LNCaP clone FGC (cell line): ENCODE measurements at regions not wholly inside any gene's neighbourhood (a gene's known extent, or its start where the extent isn't known, plus 50 kb on each side); places are given as distances from the start of the nearest gene placed in this dataset.

Experiments used
- DNase-seq: peaks from one replicate; pipeline ENCODE4 v3.0.0-alpha.2; 2011; ENCODE audit warnings: low read depth
- H3K4me3 ChIP-seq: 2 replicates; pipeline ENCODE4 v1.5.1; 2011; ENCODE audit warnings: mild to moderate bottlenecking, low read depth, low read length, control low read depth
- TF ChIP-seq, protein P1 (sequence below): IDR thresholded peaks from 2 replicates; pipeline ENCODE4 v1.5.1; 2012; ENCODE audit warnings: mild to moderate bottlenecking; ENCODE audit not compliant: control insufficient read depth, insufficient read depth; ENCODE audit errors: extremely low read depth

DNA sequence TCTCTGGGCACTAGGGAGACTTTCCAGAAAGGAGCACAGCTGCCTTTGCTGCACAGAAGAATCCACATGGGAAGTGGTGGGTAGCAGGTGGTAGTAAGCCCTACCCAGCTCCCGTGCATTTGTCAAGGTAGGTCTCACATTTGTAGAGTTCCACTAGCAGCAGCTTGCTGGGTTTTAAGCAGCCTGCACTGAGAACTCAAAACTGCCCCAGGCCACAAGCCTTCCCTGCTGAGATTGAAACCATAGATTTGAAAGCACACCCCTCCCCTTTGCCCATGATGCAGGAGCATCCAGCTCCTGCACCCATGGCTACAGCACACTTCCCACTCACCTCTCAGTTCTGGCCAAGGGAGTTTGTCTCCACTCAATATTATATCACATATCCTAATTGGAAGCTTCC, 604.5 kb upstream of the STEAP1 start:
- TF ChIP-seq, protein P1, sequence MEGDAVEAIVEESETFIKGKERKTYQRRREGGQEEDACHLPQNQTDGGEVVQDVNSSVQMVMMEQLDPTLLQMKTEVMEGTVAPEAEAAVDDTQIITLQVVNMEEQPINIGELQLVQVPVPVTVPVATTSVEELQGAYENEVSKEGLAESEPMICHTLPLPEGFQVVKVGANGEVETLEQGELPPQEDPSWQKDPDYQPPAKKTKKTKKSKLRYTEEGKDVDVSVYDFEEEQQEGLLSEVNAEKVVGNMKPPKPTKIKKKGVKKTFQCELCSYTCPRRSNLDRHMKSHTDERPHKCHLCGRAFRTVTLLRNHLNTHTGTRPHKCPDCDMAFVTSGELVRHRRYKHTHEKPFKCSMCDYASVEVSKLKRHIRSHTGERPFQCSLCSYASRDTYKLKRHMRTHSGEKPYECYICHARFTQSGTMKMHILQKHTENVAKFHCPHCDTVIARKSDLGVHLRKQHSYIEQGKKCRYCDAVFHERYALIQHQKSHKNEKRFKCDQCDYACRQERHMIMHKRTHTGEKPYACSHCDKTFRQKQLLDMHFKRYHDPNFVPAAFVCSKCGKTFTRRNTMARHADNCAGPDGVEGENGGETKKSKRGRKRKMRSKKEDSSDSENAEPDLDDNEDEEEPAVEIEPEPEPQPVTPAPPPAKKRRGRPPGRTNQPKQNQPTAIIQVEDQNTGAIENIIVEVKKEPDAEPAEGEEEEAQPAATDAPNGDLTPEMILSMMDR = no peak
- DNase-seq = no peak

DNA sequence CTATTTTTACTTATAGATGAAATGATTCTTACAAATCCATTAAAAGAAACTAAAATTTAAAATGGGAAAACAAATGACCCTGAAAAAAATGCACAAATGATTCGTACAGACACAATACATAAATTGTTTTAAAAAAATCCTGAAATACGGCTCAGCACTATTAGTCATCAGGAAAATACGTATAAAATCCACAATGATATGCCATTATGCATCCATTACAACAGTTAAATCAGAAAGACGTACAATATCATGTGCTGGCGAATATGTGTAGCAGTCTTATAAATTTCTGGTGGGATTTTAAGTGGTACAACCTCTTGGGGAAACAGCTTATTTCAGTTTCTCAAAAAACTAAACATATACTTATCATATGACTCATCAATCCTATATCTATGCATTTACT, 600.1 kb upstream of the STEAP1 start:
- DNase-seq = no peak
- TF ChIP-seq, protein P1 = no peak
- no peak overlapping the region for H3K4me3 ChIP-seq

More for the DNA sequence above, 604.5 kb upstream of the STEAP1 start:
- H3K4me3 ChIP-seq = no peak overlapping the region

DNA sequence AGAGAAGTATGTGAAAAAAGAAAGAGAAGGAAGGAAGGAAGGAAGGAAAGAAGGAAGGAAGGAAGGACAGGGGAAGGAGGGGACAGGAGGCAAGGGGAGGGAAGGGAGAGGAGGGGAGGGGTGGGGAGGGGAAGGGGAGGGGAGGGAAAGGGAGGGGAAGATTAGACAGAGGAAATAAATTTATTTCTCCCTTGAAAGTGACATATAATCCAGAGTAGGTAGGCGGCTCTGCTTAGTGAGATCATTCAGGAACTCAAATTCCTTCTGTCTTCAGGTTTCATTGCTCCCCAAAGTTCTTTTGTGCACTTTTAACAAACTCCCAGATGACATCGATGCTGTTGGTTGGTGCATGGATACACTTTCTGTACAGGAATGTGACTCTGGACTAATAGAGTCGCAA, 594.7 kb upstream of the STEAP1 start:
- no peak overlapping the region for H3K4me3 ChIP-seq
- TF ChIP-seq, protein P1 = no peak

DNA sequence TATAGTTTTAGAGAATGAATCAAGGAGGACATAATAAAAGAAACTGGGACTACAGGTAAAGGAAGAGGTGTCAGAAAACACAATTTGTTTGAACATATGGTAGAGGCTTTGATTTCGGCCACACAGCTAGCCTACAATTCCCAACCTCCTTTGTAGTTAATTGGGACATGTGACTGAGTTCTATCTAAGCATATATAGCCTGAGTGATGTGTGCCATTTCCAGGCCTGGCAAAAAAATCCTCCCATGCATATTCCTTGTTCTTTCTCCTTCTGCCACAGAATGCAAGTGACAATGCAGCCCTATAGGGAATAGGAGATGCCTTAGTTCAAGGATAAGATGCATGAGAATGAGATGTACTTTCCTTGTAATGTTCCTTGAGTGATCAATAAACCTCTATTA, 590.7 kb upstream of the STEAP1 start:
- no peak for DNase-seq
- H3K4me3 ChIP-seq = no peak overlapping the region
- TF ChIP-seq, protein P1 = no peak

More for the DNA sequence above, 594.7 kb upstream of the STEAP1 start:
- DNase-seq = no peak

DNA sequence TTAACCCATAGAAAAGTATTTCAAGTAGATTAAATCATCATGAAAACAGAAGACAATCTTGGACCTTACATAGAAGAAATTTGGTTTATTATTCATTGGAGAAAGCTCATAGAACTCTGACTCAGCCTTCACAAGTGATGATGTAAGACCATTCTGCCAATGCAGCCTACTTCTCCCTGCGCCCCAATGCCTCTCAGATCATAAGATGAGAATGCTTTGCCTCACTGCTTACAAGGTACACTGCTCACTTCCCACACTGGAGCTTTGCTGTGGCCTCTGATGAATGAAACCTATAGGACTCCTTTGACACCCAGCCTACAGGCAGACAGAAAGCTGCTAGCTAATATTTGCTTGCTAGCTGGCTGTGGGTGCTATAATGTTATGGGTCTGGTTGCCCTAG, 569.4 kb upstream of the STEAP1 start:
- H3K4me3 ChIP-seq = no peak overlapping the region
- DNase-seq = no peak
- TF ChIP-seq, protein P1 = no peak

DNA sequence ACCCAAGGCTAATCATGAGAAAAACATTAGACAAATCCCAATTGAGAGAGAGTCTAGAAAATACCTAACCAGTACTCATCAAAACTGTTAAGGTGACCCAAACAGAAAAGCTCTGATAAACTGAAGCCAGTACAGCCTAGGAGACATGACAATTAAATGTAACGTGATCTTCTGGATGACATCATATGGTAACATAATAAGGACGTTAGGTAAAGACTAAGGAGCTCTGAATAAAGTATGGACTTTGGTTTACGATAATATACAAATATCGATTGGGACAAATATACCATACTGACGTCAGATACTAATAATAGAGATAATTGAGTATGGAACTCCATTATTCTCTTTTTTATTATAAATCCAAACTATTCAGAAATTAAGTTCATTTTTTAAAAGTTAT, 561.1 kb upstream of the STEAP1 start:
- no peak overlapping the region for H3K4me3 ChIP-seq
- TF ChIP-seq, protein P1 = no peak
- DNase-seq = no peak

DNA sequence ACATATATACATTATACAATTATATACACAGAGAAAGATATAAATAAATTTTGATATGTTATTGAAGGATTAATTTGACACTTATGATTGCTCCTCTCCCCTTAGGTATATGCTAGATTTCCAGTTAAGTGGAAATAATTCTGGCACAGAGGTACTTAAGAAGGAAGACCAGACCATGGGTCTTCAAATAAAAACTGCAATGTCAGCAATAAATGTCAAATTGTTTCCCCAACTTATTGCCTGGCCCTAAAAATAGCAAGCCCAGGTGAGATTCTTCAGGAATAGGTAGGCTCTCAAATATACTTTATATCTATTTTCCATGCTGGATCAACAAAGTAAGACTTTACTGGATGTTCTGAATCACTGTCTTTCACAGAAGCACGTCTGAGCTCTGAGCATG, 551.3 kb upstream of the STEAP1 start:
- H3K4me3 ChIP-seq = no peak overlapping the region
- TF ChIP-seq, protein P1 = no peak
- DNase-seq = no peak
